HG03108 (cell line): ENCODE measurements at regions not wholly inside any gene's neighbourhood (a gene's known extent, or its start where the extent isn't known, plus 50 kb on each side); places are given as distances from the start of the nearest gene placed in this dataset.
"Not testable (repeated sequence)": the region's sequence is repeated elsewhere in the genome, so short reads cannot be mapped to it uniquely, and the experiment has no call there.

Source experiments
- ATAC-seq: cut with Tn5 transposase; IDR thresholded peaks from one replicate; pipeline ENCODE4 v1.9.1; 2021; ENCODE audit warnings: moderate library complexity; ENCODE audit not compliant: unreplicated experiment

- ATAC-seq: no peak
Observed at GRCh38 chr3:519026-519425, 322.5 kb downstream of the CHL1 start.

GRCh38 chr3:522888-523287 lies 326.3 kb downstream of the CHL1 start:
- ATAC-seq: no peak

GRCh38 chr3:525415-525814 lies 328.9 kb downstream of the CHL1 start:
- no peak for ATAC-seq

GRCh38 chr3:535566-536416 lies 339.2 kb downstream of the CHL1 start:
- ATAC-seq: no peak

- ATAC-seq: no peak
Observed at GRCh38 chr3:536417-536813, 339.9 kb downstream of the CHL1 start.

- no peak for ATAC-seq
Observed at GRCh38 chr3:541062-541801, 344.7 kb downstream of the CHL1 start.

GRCh38 chr3:542021-542420 lies 345.5 kb downstream of the CHL1 start:
- no peak for ATAC-seq

- no peak for ATAC-seq
Observed at GRCh38 chr3:549636-550035, 353.1 kb downstream of the CHL1 start.

GRCh38 chr3:550471-550870 lies 353.9 kb downstream of the CHL1 start:
- ATAC-seq: no peak

- peak; percentile 94 for ATAC-seq
Observed at GRCh38 chr3:557972-558371, 361.4 kb downstream of the CHL1 start.

GRCh38 chr3:567488-568185 lies 371.1 kb downstream of the CHL1 start:
- no peak for ATAC-seq

GRCh38 chr3:579529-579928 lies 383.0 kb downstream of the CHL1 start:
- not testable (repeated sequence) for ATAC-seq

GRCh38 chr3:589066-589465 lies 392.5 kb downstream of the CHL1 start:
- not testable (repeated sequence) for ATAC-seq

GRCh38 chr3:597304-597703 lies 400.7 kb downstream of the CHL1 start:
- not testable (repeated sequence) for ATAC-seq

- not testable (repeated sequence) for ATAC-seq
Observed at GRCh38 chr3:597746-598145, 401.2 kb downstream of the CHL1 start.

- ATAC-seq: not testable (repeated sequence)
Observed at GRCh38 chr3:607480-607879, 410.9 kb downstream of the CHL1 start.

GRCh38 chr3:621714-622113 lies 425.2 kb downstream of the CHL1 start:
- no peak for ATAC-seq

- ATAC-seq: no peak
Observed at GRCh38 chr3:622314-622713, 425.8 kb downstream of the CHL1 start.

GRCh38 chr3:623914-624545 lies 427.5 kb downstream of the CHL1 start:
- ATAC-seq: no peak

- ATAC-seq: no peak
Observed at GRCh38 chr3:632571-633170, 436.1 kb downstream of the CHL1 start.

GRCh38 chr3:634511-634910 lies 437.9 kb downstream of the CHL1 start:
- no peak for ATAC-seq
